ENCODE measurements at regions not wholly inside any gene's neighbourhood (a gene's known extent, or its start where the extent isn't known, plus 50 kb on each side); places are given as distances from the start of the nearest gene placed in this dataset.

DNA sequence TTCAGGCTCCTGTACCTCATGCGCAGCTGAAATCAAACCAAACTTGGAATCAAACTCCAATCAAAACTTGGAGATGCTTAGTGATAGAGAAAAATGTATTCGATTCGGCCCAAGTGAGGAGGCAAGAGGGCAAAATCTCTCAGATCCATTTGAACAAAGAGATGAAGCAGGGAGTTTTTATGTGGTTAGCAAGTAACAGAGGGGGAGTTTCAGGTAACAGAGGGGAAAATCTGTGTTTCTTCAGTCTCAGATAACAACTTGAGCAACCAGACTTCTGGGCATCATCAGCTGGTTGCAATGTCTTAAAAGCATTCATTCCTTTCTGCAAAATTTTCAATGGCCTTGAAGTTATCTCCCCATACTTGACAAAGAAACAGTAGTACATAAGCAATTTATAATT, 245.1 kb upstream of the AVPR1A start:
- H4K20me1 ChIP-seq (ENCODE audit: insufficient read depth, low read length): no peaks in the 10 kb centered on the region
- no peak for DNase-seq (ENCODE audit: low spot score)
- ChIA-PET CTCF (ENCODE audit: low intra/inter-chr PET ratio, low total read pairs) (no interaction called here), POLR2A (no interaction called here)
- H3K27ac ChIP-seq (ENCODE audit: extremely low read length, insufficient read depth, low read length): no peak overlapping the region
- ATAC-seq: no peak
- H3K79me2 ChIP-seq (ENCODE audit: insufficient read depth, low read length): no peaks in the 10 kb centered on the region
- 0 out of 5 replicates have a peak, but pooled peaks cover 0 to 1% of the 10 kb centered on the region in 2 experiments for H3K27me3 ChIP-seq (ENCODE audit: control insufficient read depth in 1 of 2, insufficient read depth in 2 of 2, low read length in 2 of 2)
- 3% methylated on average over 3 of the region's 3 CpGs for WGBS (ENCODE audit: low lambda C conversion rate)
- H3K9me3 ChIP-seq (ENCODE audit: low read length): no peaks in the 10 kb centered on the region
- no peak overlapping the region for H3K4me3 ChIP-seq (replicated peaks in 1 of 3; ENCODE audit: insufficient read depth in 1 of 3, low read depth in 2 of 3, low read length in 3 of 3)
- in situ Hi-C loops (cut with HindIII; ENCODE audit: extremely low pct_ligation_motif_present, low pct_unique_long_range_greater_than_20kb): no loop called here
- BruUV-seq (replicated peaks): no TSS peak
- FAIRE-seq: no peak
- H2AFZ ChIP-seq (ENCODE audit: low read length): no peak overlapping the region
- intact Hi-C loops (cut with micrococcal nuclease; ENCODE audit: unreplicated experiment): no loop called here
- no peaks in the 10 kb centered on the region for H3K36me3 ChIP-seq (replicated peaks in 1 of 2; ENCODE audit: control insufficient read depth in 1 of 2, insufficient read depth in 2 of 2, low read length in 2 of 2)
- no peak overlapping the region for H3K9ac ChIP-seq (ENCODE audit: insufficient read depth, low read depth, low read length)
- H3K4me1 ChIP-seq (ENCODE audit: insufficient read depth, low read length): no peaks in the 10 kb centered on the region
- H3K4me2 ChIP-seq (ENCODE audit: low read depth, low read length): no peak overlapping the region
- no peak for TF ChIP-seq NAIF1 (CRISPR knock-in tag; IDR thresholded peaks at IDR 0.05; ENCODE audit: borderline replicate concordance)
- TF ChIP-seq, protein P1, sequence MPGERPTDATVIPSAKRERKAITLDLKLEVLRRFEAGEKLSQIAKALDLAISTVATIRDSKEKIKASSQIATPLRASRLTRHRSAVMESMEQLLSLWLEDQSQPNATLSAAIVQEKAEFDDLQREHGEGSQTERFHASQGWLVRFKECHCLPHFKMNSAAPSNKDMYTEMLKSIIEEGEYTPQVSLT (CRISPR knock-in tag; IDR thresholded peaks at IDR 0.05; ENCODE audit: borderline replicate concordance, low read depth): no peak
- TF ChIP-seq NCOR1 (IDR thresholded peaks at IDR 0.05; ENCODE audit: borderline replicate concordance, low read length): no peak
- TF ChIP-seq, protein P2, sequence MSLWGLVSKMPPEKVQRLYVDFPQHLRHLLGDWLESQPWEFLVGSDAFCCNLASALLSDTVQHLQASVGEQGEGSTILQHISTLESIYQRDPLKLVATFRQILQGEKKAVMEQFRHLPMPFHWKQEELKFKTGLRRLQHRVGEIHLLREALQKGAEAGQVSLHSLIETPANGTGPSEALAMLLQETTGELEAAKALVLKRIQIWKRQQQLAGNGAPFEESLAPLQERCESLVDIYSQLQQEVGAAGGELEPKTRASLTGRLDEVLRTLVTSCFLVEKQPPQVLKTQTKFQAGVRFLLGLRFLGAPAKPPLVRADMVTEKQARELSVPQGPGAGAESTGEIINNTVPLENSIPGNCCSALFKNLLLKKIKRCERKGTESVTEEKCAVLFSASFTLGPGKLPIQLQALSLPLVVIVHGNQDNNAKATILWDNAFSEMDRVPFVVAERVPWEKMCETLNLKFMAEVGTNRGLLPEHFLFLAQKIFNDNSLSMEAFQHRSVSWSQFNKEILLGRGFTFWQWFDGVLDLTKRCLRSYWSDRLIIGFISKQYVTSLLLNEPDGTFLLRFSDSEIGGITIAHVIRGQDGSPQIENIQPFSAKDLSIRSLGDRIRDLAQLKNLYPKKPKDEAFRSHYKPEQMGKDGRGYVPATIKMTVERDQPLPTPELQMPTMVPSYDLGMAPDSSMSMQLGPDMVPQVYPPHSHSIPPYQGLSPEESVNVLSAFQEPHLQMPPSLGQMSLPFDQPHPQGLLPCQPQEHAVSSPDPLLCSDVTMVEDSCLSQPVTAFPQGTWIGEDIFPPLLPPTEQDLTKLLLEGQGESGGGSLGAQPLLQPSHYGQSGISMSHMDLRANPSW (CRISPR knock-in tag; IDR thresholded peaks at IDR 0.05; ENCODE audit: borderline replicate concordance): no peak
- no peak for TF ChIP-seq SIN3A (IDR thresholded peaks at IDR 0.05; ENCODE audit: borderline replicate concordance, low read depth, low read length)
- no peak for TF ChIP-seq ZNF446 (CRISPR knock-in tag; IDR thresholded peaks at IDR 0.05)
- TF ChIP-seq, protein P3, sequence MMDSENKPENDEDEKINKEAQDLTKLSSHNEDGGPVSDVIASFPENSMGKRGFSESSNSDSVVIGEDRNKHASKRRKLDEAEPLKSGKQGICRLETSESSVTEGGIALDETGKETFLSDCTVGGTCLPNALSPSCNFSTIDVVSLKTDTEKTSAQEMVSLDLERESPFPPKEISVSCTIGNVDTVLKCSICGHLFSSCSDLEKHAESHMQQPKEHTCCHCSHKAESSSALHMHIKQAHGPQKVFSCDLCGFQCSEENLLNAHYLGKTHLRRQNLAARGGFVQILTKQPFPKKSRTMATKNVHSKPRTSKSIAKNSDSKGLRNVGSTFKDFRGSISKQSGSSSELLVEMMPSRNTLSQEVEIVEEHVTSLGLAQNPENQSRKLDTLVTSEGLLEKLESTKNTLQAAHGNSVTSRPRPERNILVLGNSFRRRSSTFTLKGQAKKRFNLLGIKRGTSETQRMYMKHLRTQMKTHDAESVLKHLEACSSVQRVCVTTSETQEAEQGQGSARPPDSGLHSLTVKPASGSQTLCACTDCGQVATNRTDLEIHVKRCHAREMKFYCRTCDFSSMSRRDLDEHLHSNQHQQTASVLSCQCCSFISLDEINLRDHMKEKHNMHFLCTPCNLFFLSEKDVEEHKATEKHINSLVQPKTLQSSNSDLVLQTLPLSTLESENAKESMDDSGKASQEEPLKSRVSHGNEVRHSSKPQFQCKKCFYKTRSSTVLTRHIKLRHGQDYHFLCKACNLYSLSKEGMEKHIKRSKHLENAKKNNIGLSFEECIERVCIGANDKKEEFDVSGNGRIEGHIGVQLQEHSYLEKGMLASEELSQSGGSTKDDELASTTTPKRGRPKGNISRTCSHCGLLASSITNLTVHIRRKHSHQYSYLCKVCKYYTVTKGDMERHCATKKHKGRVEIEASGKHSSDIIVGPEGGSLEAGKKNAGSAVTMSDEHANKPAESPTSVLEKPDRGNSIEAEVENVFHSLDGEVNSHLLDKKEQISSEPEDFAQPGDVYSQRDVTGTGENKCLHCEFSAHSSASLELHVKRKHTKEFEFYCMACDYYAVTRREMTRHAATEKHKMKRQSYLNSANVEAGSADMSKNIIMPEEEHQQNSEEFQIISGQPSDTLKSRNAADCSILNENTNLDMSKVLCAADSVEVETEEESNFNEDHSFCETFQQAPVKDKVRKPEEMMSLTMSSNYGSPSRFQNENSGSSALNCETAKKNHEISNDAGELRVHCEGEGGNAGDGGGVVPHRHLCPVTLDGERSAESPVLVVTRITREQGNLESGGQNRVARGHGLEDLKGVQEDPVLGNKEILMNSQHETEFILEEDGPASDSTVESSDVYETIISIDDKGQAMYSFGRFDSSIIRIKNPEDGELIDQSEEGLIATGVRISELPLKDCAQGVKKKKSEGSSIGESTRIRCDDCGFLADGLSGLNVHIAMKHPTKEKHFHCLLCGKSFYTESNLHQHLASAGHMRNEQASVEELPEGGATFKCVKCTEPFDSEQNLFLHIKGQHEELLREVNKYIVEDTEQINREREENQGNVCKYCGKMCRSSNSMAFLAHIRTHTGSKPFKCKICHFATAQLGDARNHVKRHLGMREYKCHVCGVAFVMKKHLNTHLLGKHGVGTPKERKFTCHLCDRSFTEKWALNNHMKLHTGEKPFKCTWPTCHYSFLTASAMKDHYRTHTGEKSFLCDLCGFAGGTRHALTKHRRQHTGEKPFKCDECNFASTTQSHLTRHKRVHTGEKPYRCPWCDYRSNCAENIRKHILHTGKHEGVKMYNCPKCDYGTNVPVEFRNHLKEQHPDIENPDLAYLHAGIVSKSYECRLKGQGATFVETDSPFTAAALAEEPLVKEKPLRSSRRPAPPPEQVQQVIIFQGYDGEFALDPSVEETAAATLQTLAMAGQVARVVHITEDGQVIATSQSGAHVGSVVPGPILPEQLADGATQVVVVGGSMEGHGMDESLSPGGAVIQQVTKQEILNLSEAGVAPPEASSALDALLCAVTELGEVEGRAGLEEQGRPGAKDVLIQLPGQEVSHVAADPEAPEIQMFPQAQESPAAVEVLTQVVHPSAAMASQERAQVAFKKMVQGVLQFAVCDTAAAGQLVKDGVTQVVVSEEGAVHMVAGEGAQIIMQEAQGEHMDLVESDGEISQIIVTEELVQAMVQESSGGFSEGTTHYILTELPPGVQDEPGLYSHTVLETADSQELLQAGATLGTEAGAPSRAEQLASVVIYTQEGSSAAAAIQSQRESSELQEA (CRISPR knock-in tag; IDR thresholded peaks at IDR 0.05; ENCODE audit: not compliant biosample characterization): no peak
- TF ChIP-seq, protein P4, sequence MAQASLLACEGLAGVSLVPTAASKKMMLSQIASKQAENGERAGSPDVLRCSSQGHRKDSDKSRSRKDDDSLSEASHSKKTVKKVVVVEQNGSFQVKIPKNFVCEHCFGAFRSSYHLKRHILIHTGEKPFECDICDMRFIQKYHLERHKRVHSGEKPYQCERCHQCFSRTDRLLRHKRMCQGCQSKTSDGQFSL (CRISPR knock-in tag; IDR thresholded peaks at IDR 0.05): no peak
- TF ChIP-seq, protein P5, sequence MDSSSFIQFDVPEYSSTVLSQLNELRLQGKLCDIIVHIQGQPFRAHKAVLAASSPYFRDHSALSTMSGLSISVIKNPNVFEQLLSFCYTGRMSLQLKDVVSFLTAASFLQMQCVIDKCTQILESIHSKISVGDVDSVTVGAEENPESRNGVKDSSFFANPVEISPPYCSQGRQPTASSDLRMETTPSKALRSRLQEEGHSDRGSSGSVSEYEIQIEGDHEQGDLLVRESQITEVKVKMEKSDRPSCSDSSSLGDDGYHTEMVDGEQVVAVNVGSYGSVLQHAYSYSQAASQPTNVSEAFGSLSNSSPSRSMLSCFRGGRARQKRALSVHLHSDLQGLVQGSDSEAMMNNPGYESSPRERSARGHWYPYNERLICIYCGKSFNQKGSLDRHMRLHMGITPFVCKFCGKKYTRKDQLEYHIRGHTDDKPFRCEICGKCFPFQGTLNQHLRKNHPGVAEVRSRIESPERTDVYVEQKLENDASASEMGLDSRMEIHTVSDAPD (CRISPR knock-in tag; IDR thresholded peaks at IDR 0.05): no peak
- TF ChIP-seq ARHGAP35 (CRISPR knock-in tag; IDR thresholded peaks at IDR 0.05; ENCODE audit: borderline replicate concordance): no peak
- no peak for TF ChIP-seq STAT5B (CRISPR knock-in tag; IDR thresholded peaks at IDR 0.05)

Measured in HepG2 (cell line).